Peyer's patch (tissue), 4 donors: ENCODE measurements at regions not wholly inside any gene's neighbourhood (a gene's known extent, or its start where the extent isn't known, plus 50 kb on each side); places are given as distances from the start of the nearest gene placed in this dataset.

Experiments used
- CTCF ChIP-seq, 6 experiments: fragments of 450-650 bp in 4 of 6; fragments of 200-600 bp in 2 of 6; sonication (generic) in 1 of 6; IDR thresholded peaks; one replicate each; pipeline ENCODE4 v1.5.1; 2017 to 2019; ENCODE audit warnings: antibody characterized with exemption in 6 of 6, mild to moderate bottlenecking in 3 of 6, moderate library complexity in 1 of 6
- POLR2A ChIP-seq, 2 donors: fragments of 450-650 bp; IDR thresholded peaks; one replicate each; pipeline ENCODE4 v1.5.1; 2017; ENCODE audit warnings: antibody characterized with exemption in 2 of 2, mild to moderate bottlenecking in 2 of 2, moderate library complexity in 2 of 2

GRCh38 chr18:25962919-25963318 is 127.5 kb downstream of the SS18 start:
- no peak for TF ChIP-seq CTCF (IDR thresholded peaks at IDR 0.05)
- no peak for TF ChIP-seq POLR2A (IDR thresholded peaks at IDR 0.05)
